Left cardiac atrium (tissue), 4 donors: ENCODE measurements at regions not wholly inside any gene's neighbourhood (a gene's known extent, or its start where the extent isn't known, plus 50 kb on each side); places are given as distances from the start of the nearest gene placed in this dataset.

ENCODE experiments used
- ATAC-seq, 2 donors: fragments of 200-7000 bp; cut with Tn5 transposase; one replicate each; pipeline ENCODE4 v1.9.1; 2020; ENCODE audit warnings: mild to moderate bottlenecking in 2 of 2, moderate library complexity in 2 of 2
- DNase-seq: peaks from one replicate; pipeline ENCODE4 v3.0.0-alpha.2; 2020
- intact Hi-C, 2 donors: fragments of 100-400 bp; cut with DNase I; formaldehyde crosslinking; loops; one replicate each; pipeline versions ENCODE4 v1.14.1 to v1.15.1; 2022 to 2023
- donor health status: DM: no; HTN: yes; CAD: no.
- donor health status: DM: no; HTN: yes; CAD: no; lungs with severe emphysema.
- donor health status: DM: yes; HTN: yes; CAD: no.
- donor health status: Dilated cardiomyopathy.

- intact Hi-C loops = no loop called here
- ATAC-seq (no peak), DNase-seq (no peak)
Measured at GRCh38 chr15:46703020-46703861, 1014.1 kb upstream of the SEMA6D start.

- no peak for DNase-seq
- intact Hi-C loops = no loop called here
- ATAC-seq = no peak
Measured at GRCh38 chr15:46703871-46704637, 1013.3 kb upstream of the SEMA6D start.

- intact Hi-C loops = no loop called here
- ATAC-seq = no peak
Measured at GRCh38 chr15:46707452-46707851, 1009.9 kb upstream of the SEMA6D start.

GRCh38 chr15:46708226-46708625 is 1009.1 kb upstream of the SEMA6D start:
- DNase-seq (no peak), ATAC-seq (no peak)

More at GRCh38 chr15:46707452-46707851, 1009.9 kb upstream of the SEMA6D start:
- no peak for DNase-seq

GRCh38 chr15:46709460-46710083 is 1007.7 kb upstream of the SEMA6D start:
- ATAC-seq = peak in 1 of 2 donors; percentile 78
- intact Hi-C loops = no loop called here
- no peak for DNase-seq

More at GRCh38 chr15:46708226-46708625, 1009.1 kb upstream of the SEMA6D start:
- intact Hi-C loops = no loop called here

- ATAC-seq (no peak), DNase-seq (no peak)
- intact Hi-C loops = no loop called here
Measured at GRCh38 chr15:46710401-46710960, 1006.8 kb upstream of the SEMA6D start.

GRCh38 chr15:46713045-46713444 is 1004.3 kb upstream of the SEMA6D start:
- ATAC-seq = no peak

GRCh38 chr15:46714950-46715349 is 1002.4 kb upstream of the SEMA6D start:
- no peak for DNase-seq
- ATAC-seq = no peak
- intact Hi-C loops = no loop called here

More at GRCh38 chr15:46713045-46713444, 1004.3 kb upstream of the SEMA6D start:
- intact Hi-C loops = no loop called here
- no peak for DNase-seq

GRCh38 chr15:46723308-46723707 is 994.0 kb upstream of the SEMA6D start:
- ATAC-seq (no peak), DNase-seq (no peak)
- intact Hi-C loops = no loop called here

- intact Hi-C loops = no loop called here
- DNase-seq (no peak), ATAC-seq (no peak)
Measured at GRCh38 chr15:46732060-46732459, 985.2 kb upstream of the SEMA6D start.

GRCh38 chr15:46735115-46735514 is 982.2 kb upstream of the SEMA6D start:
- intact Hi-C loops = no loop called here
- ATAC-seq (no peak), DNase-seq (no peak)

GRCh38 chr15:46751303-46751702 is 966.0 kb upstream of the SEMA6D start:
- no peak for ATAC-seq
- intact Hi-C loops = no loop called here
- DNase-seq = no peak

- ATAC-seq (no peak), DNase-seq (no peak)
- intact Hi-C loops = no loop called here
Measured at GRCh38 chr15:46753946-46754345, 963.4 kb upstream of the SEMA6D start.

GRCh38 chr15:46763091-46763490 is 954.2 kb upstream of the SEMA6D start:
- DNase-seq = no peak
- ATAC-seq = no peak
- intact Hi-C loops = no loop called here

- intact Hi-C loops = no loop called here
- DNase-seq (no peak), ATAC-seq (no peak)
Measured at GRCh38 chr15:46764851-46765250, 952.5 kb upstream of the SEMA6D start.

- no peak for DNase-seq
- intact Hi-C loops = no loop called here
- ATAC-seq = no peak
Measured at GRCh38 chr15:46766021-46766420, 951.3 kb upstream of the SEMA6D start.

GRCh38 chr15:46768287-46768686 is 949.0 kb upstream of the SEMA6D start:
- DNase-seq (no peak), ATAC-seq (no peak)
- intact Hi-C loops = no loop called here

GRCh38 chr15:46773016-46773415 is 944.3 kb upstream of the SEMA6D start:
- ATAC-seq (no peak), DNase-seq (no peak)
- intact Hi-C loops = no loop called here

GRCh38 chr15:46778876-46779275 is 938.4 kb upstream of the SEMA6D start:
- DNase-seq = no peak
- ATAC-seq = no peak
- intact Hi-C loops = no loop called here
